Suprapubic skin (tissue), 4 donors: ENCODE measurements at regions not wholly inside any gene's neighbourhood (a gene's known extent, or its start where the extent isn't known, plus 50 kb on each side); places are given as distances from the start of the nearest gene placed in this dataset.

Source experiments
- DNase-seq, 2 donors: peaks; one replicate each; pipeline ENCODE4 v3.0.0-alpha.2; 2019; ENCODE audit warnings: low spot score in 2 of 2
- H3K27ac ChIP-seq: fragments of 200-600 bp; sonication (generic); one replicate; pipeline ENCODE4 v1.5.1; 2019
- H3K27me3 ChIP-seq: fragments of 200-600 bp; sonication (generic); one replicate; pipeline ENCODE4 v1.5.1; 2019
- H3K36me3 ChIP-seq: fragments of 200-600 bp; sonication (generic); one replicate; pipeline ENCODE4 v1.5.1; 2019
- H3K4me1 ChIP-seq: fragments of 200-600 bp; sonication (generic); one replicate; pipeline ENCODE4 v1.5.1; 2019
- H3K4me3 ChIP-seq: fragments of 200-600 bp; sonication (generic); one replicate; pipeline ENCODE4 v1.5.1; 2019; ENCODE audit warnings: mild to moderate bottlenecking
- H3K9me3 ChIP-seq: fragments of 200-600 bp; sonication (generic); one replicate; pipeline ENCODE4 v1.5.1; 2019
- CTCF ChIP-seq, 2 donors: fragments of 200-600 bp in 1 of 2; fragments of 450-650 bp in 1 of 2; sonication (generic) in 1 of 2; IDR thresholded peaks; one replicate each; pipeline ENCODE4 v1.5.1; 2016 to 2019; ENCODE audit warnings: antibody characterized with exemption in 2 of 2, mild to moderate bottlenecking in 1 of 2, moderate library complexity in 1 of 2
- EP300 ChIP-seq: sonication (generic); formaldehyde crosslinking; IDR thresholded peaks from one replicate; pipeline ENCODE4 v1.6.1; 2017; ENCODE audit warnings: antibody characterized with exemption
- POLR2A ChIP-seq, 2 donors: fragments of 450-650 bp; IDR thresholded peaks; one replicate each; pipeline ENCODE4 v1.6.1; 2017; ENCODE audit warnings: antibody characterized with exemption in 2 of 2, mild to moderate bottlenecking in 2 of 2, moderate library complexity in 2 of 2
- POLR2AphosphoS5 ChIP-seq, 3 donors: sonication (generic); formaldehyde crosslinking; IDR thresholded peaks; one replicate each; pipeline ENCODE4 v1.6.1; 2017; ENCODE audit warnings: antibody characterized with exemption in 3 of 3
- WGBS: methylation state at CpG from one replicate; pipeline ENCODE4 v1.1.5; 2018; 5-methylcytosine and 5-hydroxymethylcytosine counted together

DNA sequence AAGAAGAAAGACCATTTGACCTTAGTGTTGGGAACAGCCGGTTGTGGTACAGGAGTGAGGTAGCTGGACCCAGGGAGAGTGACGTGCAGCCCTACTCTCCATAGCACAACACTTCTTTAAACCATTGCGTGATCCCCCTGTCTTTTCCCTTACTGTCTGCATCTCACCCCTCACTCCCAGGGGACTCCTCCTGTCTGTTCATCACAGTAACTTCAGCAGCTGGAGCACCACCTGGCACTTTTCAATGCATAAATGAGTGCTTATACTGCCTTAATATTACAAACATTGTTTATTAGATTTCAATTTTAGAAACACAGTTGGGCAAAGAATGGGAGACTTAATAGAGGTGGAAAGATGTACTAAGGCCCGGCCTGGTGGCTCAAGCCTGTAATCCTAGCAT, 285.5 kb downstream of the UQCRFS1 start:
- H3K36me3 ChIP-seq: no peaks in the 10 kb centered on the region
- no peak for DNase-seq
- TF ChIP-seq EP300: no peak
- TF ChIP-seq CTCF (IDR thresholded peaks at IDR 0.05): no peak
- no peak for TF ChIP-seq POLR2AphosphoS5 (IDR thresholded peaks at IDR 0.05)
- no peak for TF ChIP-seq POLR2A (IDR thresholded peaks at IDR 0.05)
- no peaks in the 10 kb centered on the region for H3K4me1 ChIP-seq
- no peak overlapping the region for H3K27ac ChIP-seq
- no peaks in the 10 kb centered on the region for H3K27me3 ChIP-seq
- H3K4me3 ChIP-seq: no peak overlapping the region
- 77% methylated on average over 4 of the region's 4 CpGs for WGBS
- H3K9me3 ChIP-seq: no peaks in the 10 kb centered on the region

GRCh38 chr19:28920269-28921066, 292.5 kb downstream of the UQCRFS1 start:
- no peaks in the 10 kb centered on the region for H3K9me3 ChIP-seq
- WGBS: 48% methylated on average over 17 of the region's 17 CpGs
- no peaks in the 10 kb centered on the region for H3K36me3 ChIP-seq
- no peaks in the 10 kb centered on the region for H3K4me1 ChIP-seq
- H3K4me3 ChIP-seq: no peak overlapping the region
- no peak overlapping the region for H3K27ac ChIP-seq
- no peak for TF ChIP-seq EP300
- no peak for TF ChIP-seq POLR2A (IDR thresholded peaks at IDR 0.05)
- no peak for TF ChIP-seq POLR2AphosphoS5 (IDR thresholded peaks at IDR 0.05)
- no peak for TF ChIP-seq CTCF (IDR thresholded peaks at IDR 0.05)
- H3K27me3 ChIP-seq: peaks cover 14% of the 10 kb centered on the region
- no peak for DNase-seq

GRCh38 chr19:28917621-28918020, 295.3 kb downstream of the UQCRFS1 start:
- TF ChIP-seq POLR2AphosphoS5 (IDR thresholded peaks at IDR 0.05) (no peak), POLR2A (IDR thresholded peaks at IDR 0.05) (no peak), EP300 (no peak), CTCF (IDR thresholded peaks at IDR 0.05) (no peak)
- Histone ChIP-seq H3K27me3 (peaks cover 14% of the 10 kb centered on the region), H3K27ac (no peak overlapping the region), H3K4me1 (no peaks in the 10 kb centered on the region), H3K36me3 (no peaks in the 10 kb centered on the region), H3K4me3 (no peak overlapping the region), H3K9me3 (no peaks in the 10 kb centered on the region)
- no peak for DNase-seq
- WGBS: 32% methylated on average over 4 of the region's 8 CpGs

GRCh38 chr19:28915737-28916460, 297.1 kb downstream of the UQCRFS1 start:
- H3K9me3 ChIP-seq: no peaks in the 10 kb centered on the region
- TF ChIP-seq CTCF (IDR thresholded peaks at IDR 0.05) (no peak), POLR2A (IDR thresholded peaks at IDR 0.05) (no peak), EP300 (no peak), POLR2AphosphoS5 (IDR thresholded peaks at IDR 0.05) (no peak)
- H3K27ac ChIP-seq: no peak overlapping the region
- DNase-seq: no peak
- H3K27me3 ChIP-seq: peaks cover 6% of the 10 kb centered on the region
- WGBS: 67% methylated on average over 8 of the region's 8 CpGs
- no peaks in the 10 kb centered on the region for H3K36me3 ChIP-seq
- H3K4me3 ChIP-seq: no peak overlapping the region
- H3K4me1 ChIP-seq: no peaks in the 10 kb centered on the region

GRCh38 chr19:28915202-28915601, 297.7 kb downstream of the UQCRFS1 start:
- H3K36me3 ChIP-seq: no peaks in the 10 kb centered on the region
- peaks cover 2% of the 10 kb centered on the region for H3K27me3 ChIP-seq
- H3K9me3 ChIP-seq: no peaks in the 10 kb centered on the region
- DNase-seq: no peak
- WGBS: 76% methylated on average over 3 of the region's 3 CpGs
- H3K4me1 ChIP-seq: no peaks in the 10 kb centered on the region
- no peak overlapping the region for H3K27ac ChIP-seq
- no peak overlapping the region for H3K4me3 ChIP-seq
- TF ChIP-seq POLR2A (IDR thresholded peaks at IDR 0.05) (no peak), POLR2AphosphoS5 (IDR thresholded peaks at IDR 0.05) (no peak), EP300 (no peak), CTCF (IDR thresholded peaks at IDR 0.05) (no peak)
